ENCODE measurements at regions not wholly inside any gene's neighbourhood (a gene's known extent, or its start where the extent isn't known, plus 50 kb on each side); places are given as distances from the start of the nearest gene placed in this dataset.

- WGBS, 5 donors, result 45 to 97% (median 81%) methylated on average over 1 of the region's 1 CpG
- Histone ChIP-seq H3K4me1 (no peaks in the 10 kb centered on the region), H3K27ac (no peak overlapping the region), H3K36me3 (no peaks in the 10 kb centered on the region), H3K27me3 (no peaks in the 10 kb centered on the region), H3K4me3 (no peak overlapping the region), H3K9me3 (no peaks in the 10 kb centered on the region)
- TF ChIP-seq POLR2A (IDR thresholded peaks at IDR 0.05) (no peak), POLR2AphosphoS5 (IDR thresholded peaks at IDR 0.05) (no peak), EP300 (IDR thresholded peaks at IDR 0.05) (no peak), CTCF (IDR thresholded peaks at IDR 0.05) (no peak)
- intact Hi-C loops (cut with DNase I; ENCODE audit: low total_unique reads), result no loop called here
- no peak for DNase-seq
Observed at GRCh38 chr3:116974702-116975101, 265.1 kb downstream of the TUSC7 start.

- Histone ChIP-seq H3K4me1 (no peaks in the 10 kb centered on the region), H3K27ac (no peak overlapping the region), H3K36me3 (no peaks in the 10 kb centered on the region), H3K4me3 (no peak overlapping the region), H3K9me3 (no peaks in the 10 kb centered on the region), H3K27me3 (no peaks in the 10 kb centered on the region)
- intact Hi-C loops (cut with DNase I; ENCODE audit: low total_unique reads), result no loop called here
- 87 to 96% (median 93%) methylated on average over 1 of the region's 1 CpG for WGBS, 5 donors
- no peak for DNase-seq
- no peak for TF ChIP-seq POLR2AphosphoS5 (IDR thresholded peaks at IDR 0.05)
- no peak for TF ChIP-seq EP300 (IDR thresholded peaks at IDR 0.05)
- no peak for TF ChIP-seq POLR2A (IDR thresholded peaks at IDR 0.05)
- TF ChIP-seq CTCF (IDR thresholded peaks at IDR 0.05), result no peak
Observed at GRCh38 chr3:116977441-116977840, 267.9 kb downstream of the TUSC7 start.

GRCh38 chr3:116980099-116980498 is 270.5 kb downstream of the TUSC7 start:
- no peak for DNase-seq
- Histone ChIP-seq H3K27me3 (no peaks in the 10 kb centered on the region), H3K9me3 (no peaks in the 10 kb centered on the region), H3K27ac (no peak overlapping the region), H3K4me3 (no peak overlapping the region), H3K4me1 (no peaks in the 10 kb centered on the region), H3K36me3 (no peaks in the 10 kb centered on the region)
- 61 to 73% (median 64%) methylated on average over 3 of the region's 3 CpGs for WGBS, 5 donors
- intact Hi-C loops (cut with DNase I; ENCODE audit: low total_unique reads), result no loop called here
- TF ChIP-seq POLR2AphosphoS5 (IDR thresholded peaks at IDR 0.05), result no peak
- no peak for TF ChIP-seq POLR2A (IDR thresholded peaks at IDR 0.05)
- TF ChIP-seq EP300 (IDR thresholded peaks at IDR 0.05), result no peak
- TF ChIP-seq CTCF (IDR thresholded peaks at IDR 0.05), result no peak

GRCh38 chr3:116981089-116981488 is 271.5 kb downstream of the TUSC7 start:
- intact Hi-C loops (cut with DNase I; ENCODE audit: low total_unique reads), result no loop called here

More at GRCh38 chr3:116981089-116981488, 271.5 kb downstream of the TUSC7 start:
- Histone ChIP-seq H3K27ac (no peak overlapping the region), H3K36me3 (no peaks in the 10 kb centered on the region), H3K4me1 (no peaks in the 10 kb centered on the region), H3K4me3 (no peak overlapping the region), H3K27me3 (no peaks in the 10 kb centered on the region), H3K9me3 (no peaks in the 10 kb centered on the region)
- DNase-seq, result no peak
- WGBS, 5 donors, result 79 to 92% (median 86%) methylated on average over 5 of the region's 5 CpGs
- TF ChIP-seq EP300 (IDR thresholded peaks at IDR 0.05) (no peak), CTCF (IDR thresholded peaks at IDR 0.05) (no peak), POLR2AphosphoS5 (IDR thresholded peaks at IDR 0.05) (no peak), POLR2A (IDR thresholded peaks at IDR 0.05) (no peak)
